Duodenal mucosa (tissue), 2 donors: ENCODE measurements at regions not wholly inside any gene's neighbourhood (a gene's known extent, or its start where the extent isn't known, plus 50 kb on each side); places are given as distances from the start of the nearest gene placed in this dataset.
"Not testable (repeated sequence)": the region's sequence is repeated elsewhere in the genome, so short reads cannot be mapped to it uniquely, and the experiment has no call there.

Experiments
- H3K27ac ChIP-seq: one replicate; pipeline ENCODE4 v1.7.0; 2013; ENCODE audit warnings: low read depth, low read length
- H3K27me3 ChIP-seq, 2 donors: one replicate each; pipeline ENCODE4 v1.7.0; 2013; ENCODE audit warnings: low read length in 2 of 2, control low read depth in 1 of 2; ENCODE audit not compliant: insufficient read depth in 2 of 2, control insufficient read depth in 1 of 2
- H3K36me3 ChIP-seq, 2 donors: one replicate each; pipeline ENCODE4 v1.7.0; 2013; ENCODE audit warnings: low read length in 2 of 2, control low read depth in 1 of 2; ENCODE audit not compliant: insufficient read depth in 2 of 2, control insufficient read depth in 1 of 2
- H3K4me1 ChIP-seq, 2 donors: one replicate each; pipeline ENCODE4 v1.7.0; 2013; ENCODE audit warnings: low read length in 2 of 2, control low read depth in 1 of 2; ENCODE audit not compliant: insufficient read depth in 2 of 2, control insufficient read depth in 1 of 2
- H3K4me3 ChIP-seq, 2 donors: one replicate each; pipeline ENCODE4 v1.7.0; 2013; ENCODE audit warnings: low read length in 2 of 2, low read depth in 1 of 2
- H3K9ac ChIP-seq, 2 donors: one replicate each; pipeline ENCODE4 v1.7.0; 2013; ENCODE audit warnings: low read length in 2 of 2, low read depth in 1 of 2
- H3K9me3 ChIP-seq, 2 donors: one replicate each; pipeline ENCODE4 v1.7.0; 2013; ENCODE audit warnings: low read length in 2 of 2, control low read depth in 1 of 2; ENCODE audit not compliant: control insufficient read depth in 1 of 2

GRCh38 chr4:126183206-126183605, 868.5 kb downstream of the FAT4 start:
- peaks cover 0 to 4% of the 10 kb centered on the region in 2 donors for H3K9me3 ChIP-seq
- no peaks in the 10 kb centered on the region for H3K36me3 ChIP-seq
- no peaks in the 10 kb centered on the region for H3K4me1 ChIP-seq
- H3K9ac ChIP-seq, result no peak overlapping the region
- no peak overlapping the region for H3K4me3 ChIP-seq
- H3K27ac ChIP-seq, result no peak overlapping the region
- H3K27me3 ChIP-seq, result no peaks in the 10 kb centered on the region

GRCh38 chr4:126191536-126191935, 876.8 kb downstream of the FAT4 start:
- Histone ChIP-seq H3K9ac (no peak overlapping the region), H3K9me3 (peaks cover 0 to 4% of the 10 kb centered on the region in 2 donors), H3K4me1 (no peaks in the 10 kb centered on the region), H3K27me3 (no peaks in the 10 kb centered on the region), H3K4me3 (no peak overlapping the region), H3K36me3 (no peaks in the 10 kb centered on the region), H3K27ac (no peak overlapping the region)

GRCh38 chr4:126192506-126192905, 877.8 kb downstream of the FAT4 start:
- Histone ChIP-seq H3K9ac (no peak overlapping the region), H3K9me3 (peaks cover 0 to 4% of the 10 kb centered on the region in 2 donors), H3K27me3 (no peaks in the 10 kb centered on the region), H3K36me3 (no peaks in the 10 kb centered on the region), H3K27ac (no peak overlapping the region), H3K4me3 (no peak overlapping the region), H3K4me1 (no peaks in the 10 kb centered on the region)

- not testable (repeated sequence) for H3K4me1 ChIP-seq, H3K27ac ChIP-seq, H3K36me3 ChIP-seq, H3K27me3 ChIP-seq, H3K4me3 ChIP-seq, H3K9ac ChIP-seq, H3K9me3 ChIP-seq
These were observed 886.7 kb downstream of the FAT4 start for GRCh38 chr4:126201251-126202138.

GRCh38 chr4:126202226-126202625, 887.5 kb downstream of the FAT4 start:
- Histone ChIP-seq H3K4me1 (no peaks in the 10 kb centered on the region), H3K27me3 (no peaks in the 10 kb centered on the region), H3K36me3 (no peaks in the 10 kb centered on the region), H3K9me3 (peaks cover 0 to 2% of the 10 kb centered on the region in 2 donors), H3K9ac (no peak overlapping the region), H3K4me3 (no peak overlapping the region), H3K27ac (no peak overlapping the region)

GRCh38 chr4:126207910-126208309, 893.2 kb downstream of the FAT4 start:
- Histone ChIP-seq H3K9me3 (no peaks in the 10 kb centered on the region), H3K27ac (no peak overlapping the region)

GRCh38 chr4:126209147-126209546, 894.4 kb downstream of the FAT4 start:
- Histone ChIP-seq H3K9me3 (no peaks in the 10 kb centered on the region), H3K4me3 (no peak overlapping the region), H3K9ac (no peak overlapping the region), H3K36me3 (no peaks in the 10 kb centered on the region), H3K27me3 (no peaks in the 10 kb centered on the region), H3K27ac (no peak overlapping the region), H3K4me1 (no peaks in the 10 kb centered on the region)

More at GRCh38 chr4:126207910-126208309, 893.2 kb downstream of the FAT4 start:
- no peaks in the 10 kb centered on the region for H3K4me1 ChIP-seq
- no peaks in the 10 kb centered on the region for H3K27me3 ChIP-seq
- H3K9ac ChIP-seq, result no peak overlapping the region
- no peaks in the 10 kb centered on the region for H3K36me3 ChIP-seq
- no peak overlapping the region for H3K4me3 ChIP-seq

- no peak overlapping the region for H3K4me3 ChIP-seq
- H3K4me1 ChIP-seq, result no peaks in the 10 kb centered on the region
- H3K27ac ChIP-seq, result no peak overlapping the region
- no peaks in the 10 kb centered on the region for H3K36me3 ChIP-seq
- no peak overlapping the region for H3K9ac ChIP-seq
- H3K27me3 ChIP-seq, result no peaks in the 10 kb centered on the region
- no peaks in the 10 kb centered on the region for H3K9me3 ChIP-seq
These were observed 899.2 kb downstream of the FAT4 start for GRCh38 chr4:126213996-126214395.

- Histone ChIP-seq H3K36me3 (no peaks in the 10 kb centered on the region), H3K4me3 (no peak overlapping the region), H3K4me1 (no peaks in the 10 kb centered on the region), H3K27me3 (no peaks in the 10 kb centered on the region), H3K9ac (no peak overlapping the region), H3K27ac (no peak overlapping the region), H3K9me3 (no peaks in the 10 kb centered on the region)
These were observed 901.0 kb downstream of the FAT4 start for GRCh38 chr4:126215759-126216158.

GRCh38 chr4:126216611-126217010, 901.9 kb downstream of the FAT4 start:
- H3K36me3 ChIP-seq, result no peaks in the 10 kb centered on the region
- no peak overlapping the region for H3K27ac ChIP-seq
- H3K4me3 ChIP-seq, result no peak overlapping the region
- H3K9me3 ChIP-seq, result no peaks in the 10 kb centered on the region
- no peaks in the 10 kb centered on the region for H3K27me3 ChIP-seq
- no peaks in the 10 kb centered on the region for H3K4me1 ChIP-seq
- no peak overlapping the region for H3K9ac ChIP-seq
